MCF 10A (cell line): ENCODE measurements at regions not wholly inside any gene's neighbourhood (a gene's known extent, or its start where the extent isn't known, plus 50 kb on each side); places are given as distances from the start of the nearest gene placed in this dataset.

ENCODE experiments used
- BruUV-seq: library from RNA; stranded (reverse); fragments of 400-500 nt; replicated peaks from 2 replicates; lab custom pipeline; 2021; lab: Mats Ljungman, UMichigan
- CTCF ChIA-PET: fragments of 300-600 bp; sonication (Branson Sonifier 250); formaldehyde crosslinking; extraction: SDS; loops from one replicate; lab custom pipeline; 2021; ENCODE audit warnings: antibody characterized with exemption, inconsistent platforms; lab: Yijun Ruan, JAX
- POLR2A ChIA-PET: fragments of 300-600, 350-650 bp; sonication (Branson Sonifier 250); formaldehyde crosslinking; extraction: SDS; loops from one replicate; lab custom pipeline; 2020; ENCODE audit warnings: antibody characterized with exemption, inconsistent platforms; lab: Yijun Ruan, JAX
- DNase-seq: peaks from one replicate; pipeline ENCODE4 v3.0.0-alpha.2; 2018; ENCODE audit not compliant: unreplicated experiment
- H3K27ac Mint-ChIP-seq: one replicate; pipeline ENCODE4 v1.8.0; 2022; ENCODE audit warnings: mild to moderate bottlenecking, low read depth, mixed read lengths; ENCODE audit not compliant: unreplicated experiment
- H3K27me3 Mint-ChIP-seq: one replicate; pipeline ENCODE4 v1.8.0; 2022; ENCODE audit warnings: mixed read lengths; ENCODE audit not compliant: insufficient read depth, unreplicated experiment
- H3K36me3 Mint-ChIP-seq: one replicate; pipeline ENCODE4 v1.8.0; 2022; ENCODE audit warnings: mild to moderate bottlenecking, moderate library complexity, mixed read lengths; ENCODE audit not compliant: insufficient read depth, unreplicated experiment
- H3K4me1 Mint-ChIP-seq: one replicate; pipeline ENCODE4 v1.8.0; 2022; ENCODE audit warnings: mixed read lengths; ENCODE audit not compliant: insufficient read depth, unreplicated experiment
- H3K4me3 Mint-ChIP-seq: one replicate; pipeline ENCODE4 v1.8.0; 2022; ENCODE audit warnings: mild to moderate bottlenecking, moderate library complexity, mixed read lengths; ENCODE audit not compliant: unreplicated experiment
- H3K9me3 Mint-ChIP-seq: one replicate; pipeline ENCODE4 v1.8.0; 2022; ENCODE audit warnings: mixed read lengths; ENCODE audit not compliant: unreplicated experiment
- intact Hi-C: fragments of 100-400 bp; cut with micrococcal nuclease; formaldehyde crosslinking; loops from 2 replicates; pipeline ENCODE4 v1.14.1; 2022
- TF ChIP-seq, protein P1 (sequence below): fragments of 200-600 bp; IDR thresholded peaks from one replicate; pipeline ENCODE4 v1.8.0; 2022; ENCODE audit warnings: antibody characterized with exemption, mild to moderate bottlenecking; ENCODE audit not compliant: unreplicated experiment

DNA sequence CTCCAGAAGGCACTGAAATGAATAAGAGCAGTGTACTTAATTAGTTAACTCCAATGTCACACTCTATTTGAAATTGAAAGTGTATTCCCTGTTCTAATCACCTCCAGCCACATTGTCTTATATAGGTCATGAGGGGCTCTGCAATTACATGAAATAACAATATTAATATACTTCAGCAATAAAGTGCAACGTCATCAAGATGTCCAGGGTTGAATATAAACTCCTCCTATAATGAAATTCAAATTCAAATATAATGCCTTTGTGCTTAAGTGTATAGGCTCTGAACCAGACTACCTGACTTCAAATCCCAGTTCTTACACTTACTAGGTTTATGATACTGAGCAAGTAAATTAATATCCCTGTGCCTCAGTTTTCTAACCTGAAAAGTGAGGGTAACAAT lies 195.6 kb upstream of the SMC2 start:
- intact Hi-C loops, result no loop called here

DNA sequence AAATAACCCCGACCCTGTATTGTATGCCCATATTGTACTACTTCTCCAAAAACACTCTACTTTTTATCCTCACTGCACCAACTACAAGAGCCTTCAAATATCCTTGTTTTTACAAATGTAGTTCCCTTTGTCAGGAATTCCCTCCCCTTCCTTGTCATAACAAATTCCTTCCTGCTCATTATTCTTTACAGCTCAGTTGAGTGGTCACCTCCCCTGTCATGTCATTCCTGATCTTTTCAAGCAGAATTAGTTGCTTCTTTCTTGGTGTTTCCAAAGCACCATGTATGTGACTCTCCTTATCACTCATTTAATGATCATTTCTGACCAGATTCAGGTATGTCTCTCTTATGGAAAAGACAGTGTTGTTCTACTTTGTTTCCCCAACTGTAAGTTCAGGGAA lies 194.2 kb upstream of the SMC2 start:
- Mint-ChIP-seq H3K36me3 (no peaks in the 10 kb centered on the region), H3K4me1 (peaks cover 4% of the 10 kb centered on the region), H3K27me3 (no peaks in the 10 kb centered on the region), H3K4me3 (no peak overlapping the region), H3K27ac (no peak overlapping the region), H3K9me3 (no peaks in the 10 kb centered on the region)
- no TSS peak for BruUV-seq
- TF ChIP-seq, protein P1, sequence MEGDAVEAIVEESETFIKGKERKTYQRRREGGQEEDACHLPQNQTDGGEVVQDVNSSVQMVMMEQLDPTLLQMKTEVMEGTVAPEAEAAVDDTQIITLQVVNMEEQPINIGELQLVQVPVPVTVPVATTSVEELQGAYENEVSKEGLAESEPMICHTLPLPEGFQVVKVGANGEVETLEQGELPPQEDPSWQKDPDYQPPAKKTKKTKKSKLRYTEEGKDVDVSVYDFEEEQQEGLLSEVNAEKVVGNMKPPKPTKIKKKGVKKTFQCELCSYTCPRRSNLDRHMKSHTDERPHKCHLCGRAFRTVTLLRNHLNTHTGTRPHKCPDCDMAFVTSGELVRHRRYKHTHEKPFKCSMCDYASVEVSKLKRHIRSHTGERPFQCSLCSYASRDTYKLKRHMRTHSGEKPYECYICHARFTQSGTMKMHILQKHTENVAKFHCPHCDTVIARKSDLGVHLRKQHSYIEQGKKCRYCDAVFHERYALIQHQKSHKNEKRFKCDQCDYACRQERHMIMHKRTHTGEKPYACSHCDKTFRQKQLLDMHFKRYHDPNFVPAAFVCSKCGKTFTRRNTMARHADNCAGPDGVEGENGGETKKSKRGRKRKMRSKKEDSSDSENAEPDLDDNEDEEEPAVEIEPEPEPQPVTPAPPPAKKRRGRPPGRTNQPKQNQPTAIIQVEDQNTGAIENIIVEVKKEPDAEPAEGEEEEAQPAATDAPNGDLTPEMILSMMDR, result no peak
- POLR2A ChIA-PET, result no interaction called here
- no peak for DNase-seq
- CTCF ChIA-PET, result no interaction called here
- intact Hi-C loops, result no loop called here

More for the DNA sequence above, 195.6 kb upstream of the SMC2 start:
- H3K36me3 Mint-ChIP-seq, result no peaks in the 10 kb centered on the region
- H3K27ac Mint-ChIP-seq, result no peak overlapping the region
- H3K9me3 Mint-ChIP-seq, result no peaks in the 10 kb centered on the region
- ChIA-PET CTCF (no interaction called here), POLR2A (no interaction called here)
- peaks cover 4% of the 10 kb centered on the region for H3K4me1 Mint-ChIP-seq
- DNase-seq, result no peak
- TF ChIP-seq, protein P1, result no peak
- no TSS peak for BruUV-seq
- no peaks in the 10 kb centered on the region for H3K27me3 Mint-ChIP-seq
- H3K4me3 Mint-ChIP-seq, result no peak overlapping the region

DNA sequence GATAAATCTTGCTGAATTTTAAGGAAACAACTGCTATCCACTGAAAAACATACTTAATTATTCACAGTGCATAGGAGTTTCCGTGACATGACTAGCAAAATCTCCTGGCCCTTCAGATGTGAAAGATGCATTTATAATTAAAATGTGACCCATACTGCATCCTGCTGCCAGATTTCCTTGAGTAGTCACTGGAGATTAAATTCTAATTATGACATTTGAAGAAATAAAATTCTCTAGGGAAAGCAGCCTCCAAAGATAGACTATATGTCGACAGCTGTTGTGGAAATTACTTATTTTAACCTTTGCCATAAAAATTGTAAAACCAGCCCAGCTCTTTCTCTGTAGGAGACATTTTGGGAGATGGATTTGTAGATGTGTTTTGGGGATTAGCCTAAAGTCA lies 193.6 kb upstream of the SMC2 start:
- TF ChIP-seq, protein P1, result no peak
- intact Hi-C loops, result no loop called here

DNA sequence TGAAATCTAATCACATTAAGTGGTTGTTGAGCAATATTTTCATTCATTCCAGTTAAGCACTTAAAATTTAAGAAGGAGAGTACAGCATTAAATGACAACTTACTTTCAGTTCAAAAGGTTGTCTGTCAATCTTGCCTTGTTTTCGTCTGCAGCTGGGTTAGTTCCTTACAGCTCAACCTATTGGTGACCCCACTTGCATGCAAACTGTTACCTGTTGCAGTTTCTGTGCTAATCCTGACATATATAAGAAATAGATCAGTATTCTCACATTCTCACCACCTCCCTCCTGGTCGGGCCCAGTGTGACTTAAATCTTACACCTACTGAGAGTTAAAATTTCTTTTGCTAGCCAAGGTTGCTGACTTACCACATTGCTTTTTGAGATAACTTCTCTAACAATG lies 191.8 kb upstream of the SMC2 start:
- BruUV-seq, result no TSS peak
- no peak overlapping the region for H3K27ac Mint-ChIP-seq
- TF ChIP-seq, protein P1, result no peak
- CTCF ChIA-PET, result no interaction called here
- DNase-seq, result no peak
- no peaks in the 10 kb centered on the region for H3K36me3 Mint-ChIP-seq
- POLR2A ChIA-PET, result interaction anchor here (0.5 kb wide), 1 partner anchor 261 kb away, joined by 3 read pairs; no protein-coding TSS in a partner anchor
- H3K4me3 Mint-ChIP-seq, result no peak overlapping the region
- intact Hi-C loops, result no loop called here
- no peaks in the 10 kb centered on the region for H3K27me3 Mint-ChIP-seq
- peaks cover 4% of the 10 kb centered on the region for H3K4me1 Mint-ChIP-seq
- H3K9me3 Mint-ChIP-seq, result no peaks in the 10 kb centered on the region

More for the DNA sequence above, 193.6 kb upstream of the SMC2 start:
- DNase-seq, result no peak
- H3K27me3 Mint-ChIP-seq, result no peaks in the 10 kb centered on the region
- no TSS peak for BruUV-seq
- no peak overlapping the region for H3K27ac Mint-ChIP-seq
- no peaks in the 10 kb centered on the region for H3K36me3 Mint-ChIP-seq
- POLR2A ChIA-PET, result no interaction called here
- H3K4me3 Mint-ChIP-seq, result no peak overlapping the region
- peaks cover 4% of the 10 kb centered on the region for H3K4me1 Mint-ChIP-seq
- CTCF ChIA-PET, result interaction anchor here (0.7 kb wide), 1 partner anchor 30 kb away, joined by 3 read pairs; no protein-coding TSS in a partner anchor
- H3K9me3 Mint-ChIP-seq, result no peaks in the 10 kb centered on the region
